ENCODE measurements at regions not wholly inside any gene's neighbourhood (a gene's known extent, or its start where the extent isn't known, plus 50 kb on each side); places are given as distances from the start of the nearest gene placed in this dataset.
A peak's percentile ranks its signal among the peaks of the same experiment; 100 is the strongest.

GRCh38 chr4:20358110-20358509 is 106.4 kb downstream of the SLIT2 start:
- H3K4me3 ChIP-seq, result no peak overlapping the region
- 80 to 100% (median 94%) methylated on average over 2 to 8 of the region's 8 CpGs for WGBS, 10 experiments
- H3K27ac ChIP-seq, result no peak overlapping the region
- peaks cover 23 to 28% of the 10 kb centered on the region in 2 donors for H3K4me1 ChIP-seq (replicated peaks in 1 of 2)
- no peak for ATAC-seq (replicated peaks in 6 of 8)
- in situ Hi-C loops (cut with MboI; ENCODE audit: low pct_unique_long_range_greater_than_20kb in 2 of 9, low sequenced_read_pairs in 9 of 9, unreplicated experiment in 9 of 9), result no loop called here

GRCh38 chr4:20359692-20360091 is 108.0 kb downstream of the SLIT2 start:
- ATAC-seq (replicated peaks in 6 of 8), result no peak
- H3K27ac ChIP-seq, result no peak overlapping the region
- no peak overlapping the region for H3K4me3 ChIP-seq
- in situ Hi-C loops (cut with MboI; ENCODE audit: low pct_unique_long_range_greater_than_20kb in 2 of 9, low sequenced_read_pairs in 9 of 9, unreplicated experiment in 9 of 9), result no loop called here
- H3K4me1 ChIP-seq (replicated peaks in 1 of 2), result peaks cover 25 to 26% of the 10 kb centered on the region in 2 donors
- 90 to 100% (median 100%) methylated on average over 1 of the region's 1 CpG; no CpG with 5 or more reads in 1 of the 10 experiments for WGBS, 10 experiments

- 94 to 100% (median 100%) methylated on average over 1 to 3 of the region's 3 CpGs; no CpG with 5 or more reads in 5 of the 10 experiments for WGBS, 10 experiments
- in situ Hi-C loops (cut with MboI; ENCODE audit: low pct_unique_long_range_greater_than_20kb in 2 of 9, low sequenced_read_pairs in 9 of 9, unreplicated experiment in 9 of 9), result no loop called here
- H3K4me1 ChIP-seq (replicated peaks in 1 of 2), result peaks cover 4 to 9% of the 10 kb centered on the region in 2 donors
- ATAC-seq (replicated peaks in 6 of 8), result no peak
- no peak overlapping the region for H3K27ac ChIP-seq
- H3K4me3 ChIP-seq, result no peak overlapping the region
Measured at GRCh38 chr4:20362148-20362547, 110.4 kb downstream of the SLIT2 start.

- 83 to 100% (median 92%) methylated on average over 1 to 4 of the region's 4 CpGs; no CpG with 5 or more reads in 1 of the 10 experiments for WGBS, 10 experiments
- in situ Hi-C loops (cut with MboI; ENCODE audit: low pct_unique_long_range_greater_than_20kb in 2 of 9, low sequenced_read_pairs in 9 of 9, unreplicated experiment in 9 of 9), result no loop called here
- no peak for ATAC-seq (replicated peaks in 6 of 8)
- Histone ChIP-seq H3K4me1 (replicated peaks in 1 of 2) (peaks cover 2 to 7% of the 10 kb centered on the region in 2 donors), H3K4me3 (no peak overlapping the region), H3K27ac (no peak overlapping the region)
Measured at GRCh38 chr4:20364969-20365368, 113.3 kb downstream of the SLIT2 start.

GRCh38 chr4:20367446-20367845 is 115.7 kb downstream of the SLIT2 start:
- in situ Hi-C loops (cut with MboI; ENCODE audit: low pct_unique_long_range_greater_than_20kb in 2 of 9, low sequenced_read_pairs in 9 of 9, unreplicated experiment in 9 of 9), result no loop called here
- WGBS, 10 experiments, result 60 to 100% (median 63%) methylated on average over 1 of the region's 1 CpG; no CpG with 5 or more reads in 5 of the 10 experiments
- H3K4me1 ChIP-seq (replicated peaks in 1 of 2), result peaks cover 2 to 10% of the 10 kb centered on the region in 2 donors

GRCh38 chr4:20368926-20369325 is 117.2 kb downstream of the SLIT2 start:
- no peak overlapping the region for H3K4me3 ChIP-seq
- H3K4me1 ChIP-seq (replicated peaks in 1 of 2), result peaks cover 4 to 8% of the 10 kb centered on the region in 2 donors
- peak in 1 of 8 experiments; percentile 46 for ATAC-seq (replicated peaks in 6 of 8)
- in situ Hi-C loops (cut with MboI; ENCODE audit: low pct_unique_long_range_greater_than_20kb in 2 of 9, low sequenced_read_pairs in 9 of 9, unreplicated experiment in 9 of 9), result no loop called here
- H3K27ac ChIP-seq, result no peak overlapping the region
- 67 to 100% (median 86%) methylated on average over 1 of the region's 1 CpG; no CpG with 5 or more reads in 5 of the 10 experiments for WGBS, 10 experiments

More at GRCh38 chr4:20367446-20367845, 115.7 kb downstream of the SLIT2 start:
- no peak overlapping the region for H3K27ac ChIP-seq
- H3K4me3 ChIP-seq, result no peak overlapping the region
- ATAC-seq (replicated peaks in 6 of 8), result no peak

GRCh38 chr4:20370274-20370673 is 118.6 kb downstream of the SLIT2 start:
- no peak overlapping the region for H3K4me3 ChIP-seq
- peak in 6 of 8 experiments; percentile 27 to 95 (median 73) for ATAC-seq (replicated peaks in 6 of 8)
- peaks cover 2 to 3% of the 10 kb centered on the region in 2 donors for H3K4me1 ChIP-seq (replicated peaks in 1 of 2)
- in situ Hi-C loops (cut with MboI; ENCODE audit: low pct_unique_long_range_greater_than_20kb in 2 of 9, low sequenced_read_pairs in 9 of 9, unreplicated experiment in 9 of 9), result no loop called here
- H3K27ac ChIP-seq, result no peak overlapping the region
- whole genome bisulfite sequencing, 10 experiments, result 0 to 100% (median 80%) methylated on average over 1 to 2 of the region's 2 CpGs; no CpG with 5 or more reads in 3 of the 10 experiments

- WGBS, 10 experiments, result 40 to 100% (median 80%) methylated on average over 1 to 2 of the region's 2 CpGs; no CpG with 5 or more reads in 1 of the 10 experiments
- Histone ChIP-seq H3K27ac (no peak overlapping the region), H3K4me3 (no peak overlapping the region), H3K4me1 (replicated peaks in 1 of 2) (peaks cover 0 to 2% of the 10 kb centered on the region in 2 donors)
- in situ Hi-C loops (cut with MboI; ENCODE audit: low pct_unique_long_range_greater_than_20kb in 2 of 9, low sequenced_read_pairs in 9 of 9, unreplicated experiment in 9 of 9), result no loop called here
- ATAC-seq (replicated peaks in 6 of 8), result no peak
Measured at GRCh38 chr4:20376070-20376469, 124.4 kb downstream of the SLIT2 start.

- Histone ChIP-seq H3K4me3 (no peak overlapping the region), H3K4me1 (replicated peaks in 1 of 2) (no peaks in the 10 kb centered on the region), H3K27ac (no peak overlapping the region)
- ATAC-seq (replicated peaks in 6 of 8), result no peak
- in situ Hi-C loops (cut with MboI; ENCODE audit: low pct_unique_long_range_greater_than_20kb in 2 of 9, low sequenced_read_pairs in 9 of 9, unreplicated experiment in 9 of 9), result no loop called here
- 0 to 100% (median 86%) methylated on average over 1 of the region's 1 CpG; no CpG with 5 or more reads in 1 of the 10 experiments for WGBS, 10 experiments
Measured at GRCh38 chr4:20378181-20378580, 126.5 kb downstream of the SLIT2 start.

- WGBS, 10 experiments, result 90 to 100% (median 98%) methylated on average over 1 to 9 of the region's 9 CpGs; no CpG with 5 or more reads in 3 of the 10 experiments
- Histone ChIP-seq H3K4me1 (replicated peaks in 1 of 2) (no peaks in the 10 kb centered on the region), H3K4me3 (no peak overlapping the region), H3K27ac (no peak overlapping the region)
- ATAC-seq (replicated peaks in 6 of 8), result no peak
- in situ Hi-C loops (cut with MboI; ENCODE audit: low pct_unique_long_range_greater_than_20kb in 2 of 9, low sequenced_read_pairs in 9 of 9, unreplicated experiment in 9 of 9), result no loop called here
Measured at GRCh38 chr4:20381005-20381404, 129.3 kb downstream of the SLIT2 start.

- in situ Hi-C loops (cut with MboI; ENCODE audit: low pct_unique_long_range_greater_than_20kb in 2 of 9, low sequenced_read_pairs in 9 of 9, unreplicated experiment in 9 of 9), result no loop called here
- no peak overlapping the region for H3K4me3 ChIP-seq
- ATAC-seq (replicated peaks in 6 of 8), result peak in 1 of 8 experiments; percentile 28
Measured at GRCh38 chr4:20383283-20383682, 131.6 kb downstream of the SLIT2 start.

GRCh38 chr4:20383969-20384368 is 132.3 kb downstream of the SLIT2 start:
- Histone ChIP-seq H3K4me1 (replicated peaks in 1 of 2) (peaks cover 0 to 6% of the 10 kb centered on the region in 2 donors), H3K4me3 (no peak overlapping the region), H3K27ac (no peak overlapping the region)
- in situ Hi-C loops (cut with MboI; ENCODE audit: low pct_unique_long_range_greater_than_20kb in 2 of 9, low sequenced_read_pairs in 9 of 9, unreplicated experiment in 9 of 9), result no loop called here
- ATAC-seq (replicated peaks in 6 of 8), result no peak

More at GRCh38 chr4:20383283-20383682, 131.6 kb downstream of the SLIT2 start:
- Histone ChIP-seq H3K4me1 (replicated peaks in 1 of 2) (peaks cover 0 to 6% of the 10 kb centered on the region in 2 donors), H3K27ac (no peak overlapping the region)

- WGBS, 10 experiments, result 8 to 100% (median 78%) methylated on average over 3 to 5 of the region's 5 CpGs
- no peak overlapping the region for H3K27ac ChIP-seq
- no peak overlapping the region for H3K4me3 ChIP-seq
- in situ Hi-C loops (cut with MboI; ENCODE audit: low pct_unique_long_range_greater_than_20kb in 2 of 9, low sequenced_read_pairs in 9 of 9, unreplicated experiment in 9 of 9), result no loop called here
- peak in 1 of 8 experiments; percentile 9 for ATAC-seq (replicated peaks in 6 of 8)
- H3K4me1 ChIP-seq (replicated peaks in 1 of 2), result peaks cover 0 to 6% of the 10 kb centered on the region in 2 donors
Measured at GRCh38 chr4:20384456-20384855, 132.8 kb downstream of the SLIT2 start.

- WGBS, 10 experiments, result 46 to 100% (median 82%) methylated on average over 1 to 2 of the region's 2 CpGs
- Histone ChIP-seq H3K4me1 (replicated peaks in 1 of 2) (peaks cover 0 to 6% of the 10 kb centered on the region in 2 donors), H3K4me3 (no peak overlapping the region), H3K27ac (no peak overlapping the region)
- ATAC-seq (replicated peaks in 6 of 8), result no peak
- in situ Hi-C loops (cut with MboI; ENCODE audit: low pct_unique_long_range_greater_than_20kb in 2 of 9, low sequenced_read_pairs in 9 of 9, unreplicated experiment in 9 of 9), result no loop called here
Measured at GRCh38 chr4:20386001-20386740, 134.5 kb downstream of the SLIT2 start.
